PC-3 (cell line): ENCODE measurements at regions not wholly inside any gene's neighbourhood (a gene's known extent, or its start where the extent isn't known, plus 50 kb on each side); places are given as distances from the start of the nearest gene placed in this dataset.

ENCODE experiments used
- ATAC-seq: fragments of 200-7000 bp; cut with Tn5 transposase; 2 replicates; pipeline ENCODE4 v1.9.1; 2020; ENCODE audit warnings: mild to moderate bottlenecking, moderate library complexity
- BruUV-seq: library from RNA; stranded (reverse); fragments of 400-500 nt; replicated peaks from 2 replicates; lab custom pipeline; 2021; lab: Mats Ljungman, UMichigan
- CTCF ChIA-PET: fragments of 300-600 bp; sonication (Branson Sonifier 250); formaldehyde crosslinking; loops from one replicate; lab custom pipeline; 2022; ENCODE audit warnings: antibody characterized with exemption; lab: Charles Lee
- POLR2A ChIA-PET: fragments of 300-600 bp; sonication (Branson Sonifier 250); formaldehyde crosslinking; loops from one replicate; lab custom pipeline; 2022; ENCODE audit warnings: antibody characterized with exemption; ENCODE audit not compliant: unreplicated experiment; lab: Charles Lee
- DNase-seq: peaks from one replicate; pipeline ENCODE4 v3.0.0-alpha.2; 2015
- H2AFZ ChIP-seq: fragments of 300-600 bp; sonication (generic); 2 replicates; pipeline ENCODE4 v1.6.0; 2016; ENCODE audit warnings: antibody characterized with exemption, low read length
- H3F3A ChIP-seq: fragments of 300-600 bp; sonication (generic); one replicate; pipeline ENCODE4 v1.6.0; 2017; ENCODE audit warnings: antibody characterized with exemption, low read length, control low read depth, mild to moderate bottlenecking; ENCODE audit not compliant: unreplicated experiment
- H3K27ac ChIP-seq: fragments of 300-600 bp; sonication (generic); 2 replicates; pipeline ENCODE4 v1.5.1; 2016; ENCODE audit warnings: mild to moderate bottlenecking, low read length
- H3K27me3 ChIP-seq: fragments of 300-600 bp; sonication (generic); 2 replicates; pipeline ENCODE4 v1.6.1; 2016; ENCODE audit warnings: low read length, mixed read lengths
- H3K36me3 ChIP-seq: fragments of 300-600 bp; sonication (generic); 2 replicates; pipeline ENCODE4 v1.6.1; 2016; ENCODE audit warnings: low read depth, mixed run types, low read length, mixed read lengths
- H3K4me1 ChIP-seq: fragments of 300-600 bp; sonication (generic); 2 replicates; pipeline ENCODE4 v1.5.1; 2016; ENCODE audit warnings: low read length; ENCODE audit not compliant: insufficient read depth
- H3K4me2 ChIP-seq: fragments of 300-600 bp; sonication (generic); 2 replicates; pipeline ENCODE4 v1.6.0; 2016; ENCODE audit warnings: low read length
- H3K4me3 ChIP-seq: fragments of 300-600 bp; sonication (generic); 2 replicates; pipeline ENCODE4 v1.5.1; 2016; ENCODE audit warnings: mild to moderate bottlenecking, low read length, mixed read lengths
- H3K79me2 ChIP-seq: fragments of 300-600 bp; sonication (generic); 2 replicates; pipeline ENCODE4 v1.6.1; 2017; ENCODE audit warnings: low read length, mixed read lengths
- H3K9ac ChIP-seq: fragments of 300-600 bp; sonication (generic); 2 replicates; pipeline ENCODE4 v1.6.0; 2016; ENCODE audit warnings: mild to moderate bottlenecking, low read length
- H3K9me2 ChIP-seq: fragments of 300-600 bp; sonication (generic); replicated peaks from 2 replicates; pipeline ENCODE4 v1.6.1; 2016; ENCODE audit warnings: mixed run types, low read length, mixed read lengths
- H3K9me3 ChIP-seq: fragments of 300-600 bp; sonication (generic); 2 replicates; pipeline ENCODE4 v1.6.1; 2016; ENCODE audit warnings: low read length, mixed read lengths
- H4K20me1 ChIP-seq: fragments of 300-600 bp; sonication (generic); 2 replicates; pipeline ENCODE4 v1.6.1; 2016; ENCODE audit warnings: low read length, mixed read lengths
- EZH2 ChIP-seq: fragments of 300-600 bp; sonication (generic); IDR thresholded peaks from one replicate; pipeline ENCODE4 v1.6.1; 2017; ENCODE audit warnings: antibody characterized with exemption, mild to moderate bottlenecking, low read length; ENCODE audit not compliant: unreplicated experiment
- EZH2phosphoT487 ChIP-seq: fragments of 300-600 bp; sonication (generic); IDR thresholded peaks from 2 replicates; pipeline ENCODE4 v1.6.1; 2018; ENCODE audit warnings: mild to moderate bottlenecking, antibody characterized with exemption, low read length, borderline replicate concordance
- intact Hi-C: fragments of 100-400 bp; cut with micrococcal nuclease; formaldehyde crosslinking; loops from 2 replicates; pipeline ENCODE4 v1.9.0; 2023
- TF ChIP-seq, protein P1 (sequence below): fragments of 300-600 bp; sonication (generic); conservative IDR thresholded peaks from 2 replicates; pipeline ENCODE4 v1.5.1; 2017; ENCODE audit warnings: antibody characterized with exemption, low read depth, mild to moderate bottlenecking, low read length

DNA sequence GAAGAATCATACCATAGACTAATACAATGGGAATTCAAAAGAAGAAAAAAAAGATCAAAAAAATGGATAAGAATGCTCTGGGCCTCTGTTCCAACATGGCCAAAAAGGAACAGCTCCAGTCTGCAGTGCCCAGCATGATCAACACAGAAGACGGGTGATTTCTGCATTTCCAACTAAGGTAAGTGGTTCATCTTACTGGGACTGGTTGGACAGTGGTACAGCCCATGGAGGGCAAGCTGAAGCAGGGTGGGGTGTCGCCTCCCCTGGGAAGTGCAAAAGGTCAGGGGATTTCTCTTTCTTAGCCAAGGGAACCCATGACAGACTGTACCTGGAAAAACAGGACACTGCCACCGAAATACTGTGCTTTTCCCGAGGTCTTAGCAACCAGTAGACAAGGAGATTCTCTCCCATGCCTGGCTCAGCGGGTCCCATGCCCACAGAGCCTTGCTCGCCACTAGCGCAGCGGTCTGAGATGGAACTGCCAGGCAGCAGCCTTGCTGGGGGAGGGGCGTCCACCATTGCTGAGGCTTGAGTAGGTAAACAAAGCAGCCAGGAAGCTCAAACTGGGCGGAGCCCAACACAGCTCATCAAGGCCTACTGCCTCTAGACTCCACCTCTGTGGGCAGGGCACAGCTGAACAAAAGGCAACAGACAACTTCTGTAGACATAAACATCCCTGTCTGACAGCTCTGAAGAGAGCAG is 428.4 kb downstream of the MN1 start:
- ChIA-PET POLR2A (no interaction called here), CTCF (no interaction called here)
- 0 out of 2 replicates have a peak, but pooled peaks cover under 1% of the 10 kb centered on the region for H3K27me3 ChIP-seq
- BruUV-seq = no TSS peak
- H3K9me2 ChIP-seq = no peaks in the 10 kb centered on the region
- DNase-seq (peak; percentile 62), ATAC-seq (no peak)
- H3K79me2 ChIP-seq = no peaks in the 10 kb centered on the region
- H3K4me2 ChIP-seq = no peak overlapping the region
- H3K36me3 ChIP-seq = no peaks in the 10 kb centered on the region
- H2AFZ ChIP-seq = no peak overlapping the region
- H3F3A ChIP-seq = no peaks in the 10 kb centered on the region
- no peaks in the 10 kb centered on the region for H3K4me1 ChIP-seq
- H3K27ac ChIP-seq = no peak overlapping the region
- intact Hi-C loops = no loop called here
- H3K9me3 ChIP-seq = no peaks in the 10 kb centered on the region
- TF ChIP-seq EZH2phosphoT487 = no peak
- TF ChIP-seq EZH2 = no peak
- TF ChIP-seq, protein P1, sequence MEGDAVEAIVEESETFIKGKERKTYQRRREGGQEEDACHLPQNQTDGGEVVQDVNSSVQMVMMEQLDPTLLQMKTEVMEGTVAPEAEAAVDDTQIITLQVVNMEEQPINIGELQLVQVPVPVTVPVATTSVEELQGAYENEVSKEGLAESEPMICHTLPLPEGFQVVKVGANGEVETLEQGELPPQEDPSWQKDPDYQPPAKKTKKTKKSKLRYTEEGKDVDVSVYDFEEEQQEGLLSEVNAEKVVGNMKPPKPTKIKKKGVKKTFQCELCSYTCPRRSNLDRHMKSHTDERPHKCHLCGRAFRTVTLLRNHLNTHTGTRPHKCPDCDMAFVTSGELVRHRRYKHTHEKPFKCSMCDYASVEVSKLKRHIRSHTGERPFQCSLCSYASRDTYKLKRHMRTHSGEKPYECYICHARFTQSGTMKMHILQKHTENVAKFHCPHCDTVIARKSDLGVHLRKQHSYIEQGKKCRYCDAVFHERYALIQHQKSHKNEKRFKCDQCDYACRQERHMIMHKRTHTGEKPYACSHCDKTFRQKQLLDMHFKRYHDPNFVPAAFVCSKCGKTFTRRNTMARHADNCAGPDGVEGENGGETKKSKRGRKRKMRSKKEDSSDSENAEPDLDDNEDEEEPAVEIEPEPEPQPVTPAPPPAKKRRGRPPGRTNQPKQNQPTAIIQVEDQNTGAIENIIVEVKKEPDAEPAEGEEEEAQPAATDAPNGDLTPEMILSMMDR = no peak
- no peak overlapping the region for H3K4me3 ChIP-seq
- no peaks in the 10 kb centered on the region for H4K20me1 ChIP-seq
- no peak overlapping the region for H3K9ac ChIP-seq

DNA sequence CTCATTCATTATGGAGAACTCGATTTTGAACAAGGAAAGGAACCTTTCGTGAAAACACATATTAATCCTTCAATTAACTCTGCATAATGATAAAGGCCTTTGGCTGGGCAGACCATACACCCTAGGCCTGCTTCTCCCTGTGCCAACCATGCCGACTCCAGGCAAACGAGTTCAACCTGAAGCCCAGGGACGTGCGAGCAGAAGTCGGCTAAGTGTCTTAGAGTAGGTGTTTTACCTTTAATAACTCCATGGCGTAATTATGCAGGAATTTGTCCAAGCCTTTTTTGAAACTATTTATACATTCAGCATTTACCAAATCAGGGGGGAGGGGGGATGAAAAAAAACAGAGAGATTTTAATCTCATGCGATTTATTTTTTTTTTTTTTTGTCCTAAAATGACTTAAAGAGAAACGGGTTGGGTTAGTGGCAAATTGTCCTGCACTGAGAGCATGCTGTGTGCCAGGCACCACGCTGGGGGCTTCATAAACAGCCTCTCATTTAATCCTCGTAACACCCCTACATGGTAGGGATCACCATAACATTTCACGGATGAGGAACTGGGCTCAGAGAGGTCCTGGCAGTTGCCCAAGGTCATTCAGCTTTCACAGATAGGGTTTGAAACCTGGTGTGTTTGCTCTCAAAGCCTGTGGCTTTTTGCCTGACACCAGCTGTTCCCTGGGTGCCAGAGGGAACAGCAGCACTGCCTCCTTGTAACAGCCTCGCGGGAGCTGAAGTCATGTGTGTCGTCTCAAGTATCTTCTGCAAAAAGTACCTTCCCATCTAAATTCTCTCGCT is 423.9 kb downstream of the MN1 start:
- H3K36me3 ChIP-seq = no peaks in the 10 kb centered on the region
- H4K20me1 ChIP-seq = no peaks in the 10 kb centered on the region
- ATAC-seq = no peak
- ChIA-PET POLR2A (no interaction called here), CTCF (no interaction called here)
- TF ChIP-seq EZH2 (no peak), EZH2phosphoT487 (no peak)
- TF ChIP-seq, protein P1 = no peak
- H3K9me2 ChIP-seq = no peaks in the 10 kb centered on the region
- no peak for DNase-seq
- H3K9ac ChIP-seq = no peak overlapping the region
- no peaks in the 10 kb centered on the region for H3F3A ChIP-seq
- H3K4me1 ChIP-seq = no peaks in the 10 kb centered on the region
- H3K27ac ChIP-seq = no peak overlapping the region
- intact Hi-C loops = no loop called here
- H3K4me2 ChIP-seq = no peak overlapping the region
- no TSS peak for BruUV-seq
- no peak overlapping the region for H3K4me3 ChIP-seq
- H3K79me2 ChIP-seq = no peaks in the 10 kb centered on the region
- H3K27me3 ChIP-seq = no peaks in the 10 kb centered on the region
- H2AFZ ChIP-seq = no peak overlapping the region
- H3K9me3 ChIP-seq = no peaks in the 10 kb centered on the region

DNA sequence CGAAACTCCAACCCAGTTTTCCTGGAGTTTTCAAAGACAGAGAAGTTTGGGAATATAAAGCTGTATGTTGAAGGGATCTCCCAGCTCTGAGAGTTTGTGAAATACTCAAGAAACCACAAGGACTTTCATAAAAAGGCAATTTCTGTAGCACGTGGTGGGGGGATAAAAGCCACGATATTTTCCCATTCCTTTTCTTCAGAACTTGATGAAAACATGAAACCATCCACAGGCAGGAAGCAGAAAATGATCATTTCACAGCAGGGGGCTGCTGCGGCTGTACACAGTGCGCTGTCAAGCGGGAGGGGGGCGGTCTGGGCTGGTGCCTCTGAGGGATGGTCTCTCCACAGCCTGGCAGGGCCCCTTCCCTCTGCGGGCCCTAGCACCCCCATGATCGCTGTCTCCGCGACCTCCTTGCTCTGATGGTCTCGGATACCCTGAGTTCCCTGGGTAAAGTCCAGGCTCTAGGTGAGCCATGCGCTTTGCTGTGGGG is 423.2 kb downstream of the MN1 start:
- BruUV-seq = no TSS peak
- H3K79me2 ChIP-seq = no peaks in the 10 kb centered on the region
- no peaks in the 10 kb centered on the region for H3K4me1 ChIP-seq
- H3F3A ChIP-seq = no peaks in the 10 kb centered on the region
- H3K27ac ChIP-seq = no peak overlapping the region
- no peak overlapping the region for H3K4me2 ChIP-seq
- ChIA-PET CTCF (no interaction called here), POLR2A (no interaction called here)
- ATAC-seq (no peak), DNase-seq (no peak)
- intact Hi-C loops = no loop called here
- no peak for TF ChIP-seq EZH2
- TF ChIP-seq, protein P1 = no peak
- TF ChIP-seq EZH2phosphoT487 = no peak
- no peaks in the 10 kb centered on the region for H3K9me3 ChIP-seq
- H3K27me3 ChIP-seq = no peaks in the 10 kb centered on the region
- no peak overlapping the region for H2AFZ ChIP-seq
- H3K36me3 ChIP-seq = no peaks in the 10 kb centered on the region
- no peaks in the 10 kb centered on the region for H3K9me2 ChIP-seq
- H3K9ac ChIP-seq = no peak overlapping the region
- no peak overlapping the region for H3K4me3 ChIP-seq
- H4K20me1 ChIP-seq = no peaks in the 10 kb centered on the region
